Stimulated activated CD4-positive, alpha-beta T cell treated with anti-CD3 and anti-CD28 coated beads, Interleukin-1b, Interleukin-23, amount 100 ng/mL, for 24 hours (primary cell): ENCODE measurements at regions not wholly inside any gene's neighbourhood (a gene's known extent, or its start where the extent isn't known, plus 50 kb on each side); places are given as distances from the start of the nearest gene placed in this dataset.
"Not testable (repeated sequence)": the region's sequence is repeated elsewhere in the genome, so short reads cannot be mapped to it uniquely, and the experiment has no call there.

Experiments
- DNase-seq, 4 experiments: peaks; one replicate each; pipeline ENCODE4 v3.0.0-alpha.2; 2020; ENCODE audit warnings: low read depth in 4 of 4, low spot score in 1 of 4

DNA sequence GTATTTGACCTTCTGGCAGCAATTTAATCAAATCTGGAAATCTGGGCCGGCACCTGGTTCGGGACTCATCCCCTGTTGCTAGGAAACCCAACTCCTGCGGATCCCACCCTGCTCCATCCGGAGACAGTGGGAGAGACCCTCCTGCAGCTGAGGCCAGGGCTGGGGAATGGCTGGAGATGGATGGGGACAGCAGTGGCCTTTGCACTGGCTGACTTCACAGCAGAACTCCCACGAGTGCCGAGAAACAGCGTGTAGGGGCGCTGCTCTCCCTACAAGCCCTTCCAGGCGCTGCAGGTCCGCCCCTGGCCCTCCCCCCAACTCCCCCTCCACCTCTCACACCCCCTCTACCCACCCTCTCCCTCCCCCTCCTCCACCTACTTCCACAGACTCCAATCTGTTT is 105.8 kb upstream of the PPP1R26 start:
- no peak for DNase-seq

DNA sequence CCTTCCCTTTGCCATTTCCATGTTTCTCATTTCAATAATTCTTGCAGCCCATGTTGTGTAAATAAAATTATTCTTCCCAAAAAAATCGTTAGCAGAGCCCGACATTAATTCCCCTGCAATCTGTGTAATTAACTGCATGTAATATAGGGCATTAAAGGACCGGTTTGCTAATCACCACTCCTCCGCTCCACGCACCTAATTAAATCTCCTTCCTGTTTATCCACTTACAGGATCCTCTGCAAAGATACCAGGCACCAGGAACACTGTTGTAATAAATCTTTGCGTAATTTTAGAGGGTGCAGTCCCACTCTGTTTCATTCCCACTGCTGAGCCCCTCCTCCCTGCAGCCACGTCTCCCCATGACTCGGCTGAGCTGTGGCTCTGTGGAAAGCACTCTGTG is 105.0 kb upstream of the PPP1R26 start:
- DNase-seq, result no peak

GRCh38 chr9:135375001-135375400 is 104.6 kb upstream of the PPP1R26 start:
- DNase-seq, result no peak

DNA sequence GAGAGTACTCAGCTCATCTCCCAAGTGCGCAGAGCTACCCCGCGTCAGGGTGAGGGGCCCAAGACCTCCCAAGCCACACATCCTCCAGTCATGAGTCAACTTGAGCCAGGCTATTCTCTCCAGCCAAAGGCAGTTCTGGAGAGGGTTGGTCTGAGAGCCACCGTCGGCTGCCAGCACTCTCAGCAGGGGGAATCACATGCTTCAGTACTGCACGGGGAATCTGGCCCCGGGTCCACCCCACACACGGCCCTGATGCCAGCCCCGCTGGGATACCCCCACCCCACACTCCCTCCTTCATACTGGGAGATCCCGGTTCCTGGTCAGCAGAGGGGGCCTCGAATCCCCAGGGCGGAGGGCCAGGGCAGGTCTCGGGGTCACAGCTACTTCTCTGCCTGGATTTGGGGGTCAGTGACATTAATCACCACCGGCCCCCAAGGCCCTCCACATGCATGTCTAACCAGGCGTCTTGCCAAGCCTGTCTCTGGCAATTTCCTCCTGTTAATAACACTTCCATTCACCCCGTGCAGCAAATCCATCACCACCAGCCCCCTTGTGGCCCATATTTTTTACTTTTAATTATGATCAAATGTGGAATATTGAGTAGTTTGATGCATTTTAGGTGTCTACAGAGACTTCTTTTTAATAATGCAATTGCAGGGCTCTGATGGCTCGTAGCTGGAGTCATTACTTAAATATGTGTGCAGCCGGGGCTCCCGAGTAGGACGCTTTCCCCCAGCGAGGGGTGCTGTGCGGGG is 102.9 kb upstream of the PPP1R26 start:
- DNase-seq, result no peak

- DNase-seq, result no peak
Measured at GRCh38 chr9:135377431-135377830, 102.2 kb upstream of the PPP1R26 start.

- no peak for DNase-seq
Measured at GRCh38 chr9:135378751-135379150, 100.8 kb upstream of the PPP1R26 start.

- DNase-seq, result no peak
Measured at GRCh38 chr9:135379540-135380267, 99.9 kb upstream of the PPP1R26 start.

- no peak for DNase-seq
Measured at GRCh38 chr9:135380311-135380960, 99.1 kb upstream of the PPP1R26 start.

DNA sequence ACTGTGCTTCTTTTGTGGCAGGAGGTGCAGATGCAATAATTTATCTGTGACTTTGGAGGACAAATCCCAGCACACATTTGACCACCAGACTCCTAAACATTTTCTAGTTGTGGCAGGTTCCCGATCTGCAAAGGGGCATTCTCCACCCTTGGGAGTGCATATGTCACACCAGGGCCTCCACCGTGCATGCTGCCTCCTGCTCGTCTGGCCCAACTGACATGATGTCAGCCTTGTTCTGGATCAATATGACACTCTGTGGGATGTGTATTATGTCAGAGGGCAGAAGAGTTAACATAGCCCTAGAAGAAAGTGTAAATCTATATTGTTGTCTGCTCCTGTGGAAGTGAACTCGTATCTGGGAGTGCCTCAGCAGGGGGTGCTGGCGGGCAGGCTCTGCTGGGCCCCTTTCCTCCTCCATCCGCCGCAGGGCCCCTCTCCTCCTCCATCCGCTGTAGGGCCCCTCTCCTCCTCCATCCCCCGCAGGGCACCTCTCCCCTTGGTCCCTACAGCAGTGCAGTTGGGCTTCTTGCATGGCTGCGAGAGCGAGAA is 97.7 kb upstream of the PPP1R26 start:
- no peak for DNase-seq

DNA sequence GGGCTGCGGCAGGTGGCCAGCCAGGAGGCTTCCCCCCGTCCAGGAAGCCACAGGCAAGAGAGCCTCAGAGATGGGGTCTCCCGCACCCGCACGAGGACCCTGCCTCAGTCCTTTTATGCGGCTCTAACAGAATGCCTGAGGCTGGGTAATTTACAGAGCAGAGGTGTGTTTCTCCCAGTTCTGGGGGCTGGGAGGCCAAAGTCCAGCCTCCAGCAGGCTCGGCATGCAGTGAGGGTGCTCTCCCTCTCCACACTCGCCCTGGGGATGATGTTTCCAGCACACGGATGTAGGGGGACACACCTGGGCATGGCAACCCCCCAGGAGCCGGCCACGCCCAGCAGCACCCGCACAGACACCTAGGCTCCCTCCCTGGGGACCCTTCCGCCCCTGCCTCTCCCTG is 95.4 kb upstream of the PPP1R26 start:
- no peak for DNase-seq

- not testable (repeated sequence) for DNase-seq
Measured at GRCh38 chr9:135384815-135385405, 94.7 kb upstream of the PPP1R26 start.

DNA sequence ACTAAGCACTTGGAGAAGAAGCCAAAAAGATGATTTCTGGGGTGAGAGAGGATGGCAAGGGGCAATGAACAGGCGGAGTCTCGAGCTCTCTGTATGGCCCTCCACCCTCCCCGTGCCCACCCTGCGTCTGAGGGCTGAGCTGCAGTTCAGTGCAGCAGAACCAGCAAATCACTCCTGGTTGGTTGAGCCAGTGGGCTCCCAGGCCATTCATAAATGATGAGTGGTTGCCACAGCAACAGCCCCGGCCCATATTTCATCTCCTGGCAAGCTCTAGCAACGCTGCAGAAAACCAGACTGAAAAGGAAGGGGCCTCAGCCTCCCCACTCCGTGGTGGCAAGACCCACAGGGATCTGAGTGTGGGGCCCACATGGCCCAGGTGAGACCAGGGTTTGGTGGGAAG is 93.8 kb upstream of the PPP1R26 start:
- DNase-seq, result no peak

- no peak for DNase-seq
Measured at GRCh38 chr9:135387976-135388375, 91.6 kb upstream of the PPP1R26 start.

DNA sequence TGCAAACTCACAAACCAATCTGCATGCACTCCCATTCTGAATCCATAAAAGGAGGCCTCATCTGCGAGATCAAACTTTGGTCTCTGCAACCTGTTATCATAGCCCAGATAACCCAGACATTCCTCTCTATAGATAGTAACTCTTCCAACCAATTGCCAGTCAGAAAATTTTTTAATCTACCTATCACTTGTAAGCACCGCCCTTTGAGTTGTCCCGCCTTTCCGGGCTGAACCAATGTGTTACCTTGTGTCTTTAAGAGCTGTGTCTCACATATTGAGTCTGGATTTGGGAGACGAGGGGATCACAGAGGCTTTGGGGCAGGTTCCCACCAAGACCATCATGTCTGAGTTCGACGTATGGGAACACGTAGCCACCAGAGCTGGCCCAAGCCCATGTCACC is 91.1 kb upstream of the PPP1R26 start:
- DNase-seq, result no peak

GRCh38 chr9:135391759-135392158 is 87.8 kb upstream of the PPP1R26 start:
- DNase-seq, result no peak

- DNase-seq, result no peak
Measured at GRCh38 chr9:135392511-135392910, 87.1 kb upstream of the PPP1R26 start.

GRCh38 chr9:135394131-135394530 is 85.5 kb upstream of the PPP1R26 start:
- no peak for DNase-seq

DNA sequence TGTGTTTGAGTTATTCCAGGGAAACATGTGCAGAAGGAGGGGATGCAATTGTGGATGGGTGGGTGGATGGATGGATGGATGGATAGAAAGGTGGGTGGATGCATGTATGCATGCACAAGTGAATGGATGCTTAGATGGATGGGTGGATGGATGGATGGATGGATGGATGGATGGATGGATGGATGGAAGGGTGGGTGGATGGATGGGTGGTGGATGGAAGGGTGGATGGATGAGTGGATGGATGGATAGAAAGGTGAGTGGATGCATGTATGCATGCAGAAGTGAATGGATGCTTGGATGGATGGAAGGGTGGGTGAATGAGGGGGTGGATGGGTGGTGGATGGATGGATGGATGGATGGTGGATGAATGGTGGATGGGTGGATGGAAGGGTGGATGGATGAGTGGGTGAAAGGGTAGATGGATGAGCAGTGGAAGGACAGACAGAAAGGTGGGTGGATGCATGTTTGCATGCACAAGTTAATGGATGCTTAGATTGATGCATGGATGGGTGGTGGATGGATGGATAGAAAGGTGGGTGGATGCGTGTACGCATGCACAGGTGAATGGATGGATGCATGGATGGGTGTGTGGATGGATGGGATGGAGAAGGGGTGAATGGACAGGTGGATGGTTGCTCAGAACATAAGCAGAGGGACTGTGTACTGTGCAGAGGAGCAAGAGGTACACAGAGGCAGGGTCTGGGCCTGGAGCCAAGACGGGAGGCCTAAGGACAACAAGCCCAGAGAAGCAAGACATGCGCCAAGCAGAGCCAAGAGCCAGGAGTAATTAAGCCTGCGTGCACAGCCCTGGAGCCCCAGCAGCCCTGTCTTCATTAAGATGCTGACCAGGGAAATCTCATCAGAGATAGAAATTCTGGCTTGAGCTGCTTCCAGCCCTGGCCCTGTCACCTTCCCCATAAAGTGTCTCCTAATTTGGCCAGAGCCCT is 84.6 kb upstream of the PPP1R26 start:
- DNase-seq, result no peak

GRCh38 chr9:135397142-135397541 is 82.4 kb upstream of the PPP1R26 start:
- no peak for DNase-seq

- DNase-seq, result no peak
Measured at GRCh38 chr9:135399000-135399649, 80.5 kb upstream of the PPP1R26 start.
